K562 (cell line): ENCODE measurements at regions not wholly inside any gene's neighbourhood (a gene's known extent, or its start where the extent isn't known, plus 50 kb on each side); places are given as distances from the start of the nearest gene placed in this dataset.

ENCODE experiments used
- FUS ChIP-seq: fragments of 200-400 bp; formaldehyde crosslinking; optimal IDR thresholded peaks from 2 replicates; pipeline ENCODE3; 2017; ENCODE audit warnings: low read depth, low read length
- RBM14 ChIP-seq: fragments of 200-400 bp; formaldehyde crosslinking; IDR thresholded peaks from 2 replicates; pipeline ENCODE4 v1.6.1; 2018; ENCODE audit warnings: low read depth, mild to moderate bottlenecking, low read length, moderate library complexity, borderline replicate concordance; ENCODE audit not compliant: insufficient read depth
- RBM15 ChIP-seq: fragments of 200-400 bp; formaldehyde crosslinking; IDR thresholded peaks from 2 replicates; pipeline ENCODE4 v1.6.1; 2018; ENCODE audit warnings: mild to moderate bottlenecking, low read length, moderate library complexity; ENCODE audit not compliant: insufficient read depth
- ZNF124 ChIP-seq: sonication (generic); formaldehyde crosslinking; IDR thresholded peaks from 2 replicates; pipeline ENCODE4 v1.8.1; 2022; ENCODE audit warnings: missing genetic modification reagents
- ZNF239 ChIP-seq: fragments of 250-450 bp; sonication (Bioruptor Pico); IDR thresholded peaks from 2 replicates; pipeline ENCODE4 v1.4.0; 2020; ENCODE audit warnings: mild to moderate bottlenecking
- TF ChIP-seq, protein P1 (sequence below), 2 experiments: fragments of 450-650 bp in 1 of 2; IDR thresholded peaks; 2 replicates each; pipeline ENCODE4 v1.6.1; 2011 to 2017; ENCODE audit warnings: low read depth in 2 of 2, antibody characterized with exemption in 1 of 2, borderline replicate concordance in 1 of 2, low read length in 1 of 2, mild to moderate bottlenecking in 1 of 2, mixed read lengths in 1 of 2; ENCODE audit not compliant: control insufficient read depth in 1 of 2
- TF ChIP-seq, protein P2 (sequence below): fragments of 450-650 bp; formaldehyde crosslinking; IDR thresholded peaks from 2 replicates; pipeline ENCODE4 v1.4.0; 2022; ENCODE audit warnings: missing genetic modification characterization
- TF ChIP-seq, protein P3 (sequence below): fragments of 250-450 bp; sonication (Bioruptor Pico); IDR thresholded peaks from 2 replicates; pipeline ENCODE4 v1.4.0; 2020; ENCODE audit warnings: borderline replicate concordance

DNA sequence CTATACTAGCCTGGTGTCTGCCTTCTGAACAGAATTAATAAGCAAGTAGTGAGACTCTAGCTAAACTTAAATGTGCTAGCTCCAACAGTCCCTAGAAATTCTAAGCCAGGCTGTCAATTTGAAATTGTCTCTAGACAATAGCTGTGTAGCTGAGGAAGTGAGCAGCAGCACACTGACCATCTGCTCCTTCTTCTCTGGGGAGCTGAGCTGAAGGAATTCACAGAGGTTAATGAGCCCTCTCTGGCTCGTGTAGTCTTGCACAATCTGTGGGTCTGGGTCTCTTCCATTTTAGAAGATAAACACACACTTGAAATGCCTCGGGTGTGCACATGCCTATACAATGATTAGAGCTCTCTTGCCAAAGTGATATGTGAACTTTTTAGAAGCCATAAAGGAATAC lies 63.5 kb upstream of the BARX1 start (continued):
- TF ChIP-seq ZNF124 (CRISPR knock-in tag) (no peak), RBM14 (no peak), FUS (no peak), RBM15 (no peak), ZNF239 (CRISPR knock-in tag) (no peak)
- TF ChIP-seq, protein P1, sequence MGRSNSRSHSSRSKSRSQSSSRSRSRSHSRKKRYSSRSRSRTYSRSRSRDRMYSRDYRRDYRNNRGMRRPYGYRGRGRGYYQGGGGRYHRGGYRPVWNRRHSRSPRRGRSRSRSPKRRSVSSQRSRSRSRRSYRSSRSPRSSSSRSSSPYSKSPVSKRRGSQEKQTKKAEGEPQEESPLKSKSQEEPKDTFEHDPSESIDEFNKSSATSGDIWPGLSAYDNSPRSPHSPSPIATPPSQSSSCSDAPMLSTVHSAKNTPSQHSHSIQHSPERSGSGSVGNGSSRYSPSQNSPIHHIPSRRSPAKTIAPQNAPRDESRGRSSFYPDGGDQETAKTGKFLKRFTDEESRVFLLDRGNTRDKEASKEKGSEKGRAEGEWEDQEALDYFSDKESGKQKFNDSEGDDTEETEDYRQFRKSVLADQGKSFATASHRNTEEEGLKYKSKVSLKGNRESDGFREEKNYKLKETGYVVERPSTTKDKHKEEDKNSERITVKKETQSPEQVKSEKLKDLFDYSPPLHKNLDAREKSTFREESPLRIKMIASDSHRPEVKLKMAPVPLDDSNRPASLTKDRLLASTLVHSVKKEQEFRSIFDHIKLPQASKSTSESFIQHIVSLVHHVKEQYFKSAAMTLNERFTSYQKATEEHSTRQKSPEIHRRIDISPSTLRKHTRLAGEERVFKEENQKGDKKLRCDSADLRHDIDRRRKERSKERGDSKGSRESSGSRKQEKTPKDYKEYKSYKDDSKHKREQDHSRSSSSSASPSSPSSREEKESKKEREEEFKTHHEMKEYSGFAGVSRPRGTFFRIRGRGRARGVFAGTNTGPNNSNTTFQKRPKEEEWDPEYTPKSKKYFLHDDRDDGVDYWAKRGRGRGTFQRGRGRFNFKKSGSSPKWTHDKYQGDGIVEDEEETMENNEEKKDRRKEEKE (IDR thresholded peaks at IDR 0.05; ENCODE audit: borderline replicate concordance in 1 of 2, control insufficient read depth in 1 of 2, low read depth in 2 of 2, low read length in 1 of 2) = no peak
- TF ChIP-seq, protein P2, sequence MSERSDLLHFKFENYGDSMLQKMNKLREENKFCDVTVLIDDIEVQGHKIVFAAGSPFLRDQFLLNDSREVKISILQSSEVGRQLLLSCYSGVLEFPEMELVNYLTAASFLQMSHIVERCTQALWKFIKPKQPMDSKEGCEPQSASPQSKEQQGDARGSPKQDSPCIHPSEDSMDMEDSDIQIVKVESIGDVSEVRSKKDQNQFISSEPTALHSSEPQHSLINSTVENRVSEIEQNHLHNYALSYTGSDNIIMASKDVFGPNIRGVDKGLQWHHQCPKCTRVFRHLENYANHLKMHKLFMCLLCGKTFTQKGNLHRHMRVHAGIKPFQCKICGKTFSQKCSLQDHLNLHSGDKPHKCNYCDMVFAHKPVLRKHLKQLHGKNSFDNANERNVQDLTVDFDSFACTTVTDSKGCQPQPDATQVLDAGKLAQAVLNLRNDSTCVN = no peak
- TF ChIP-seq, protein P3, sequence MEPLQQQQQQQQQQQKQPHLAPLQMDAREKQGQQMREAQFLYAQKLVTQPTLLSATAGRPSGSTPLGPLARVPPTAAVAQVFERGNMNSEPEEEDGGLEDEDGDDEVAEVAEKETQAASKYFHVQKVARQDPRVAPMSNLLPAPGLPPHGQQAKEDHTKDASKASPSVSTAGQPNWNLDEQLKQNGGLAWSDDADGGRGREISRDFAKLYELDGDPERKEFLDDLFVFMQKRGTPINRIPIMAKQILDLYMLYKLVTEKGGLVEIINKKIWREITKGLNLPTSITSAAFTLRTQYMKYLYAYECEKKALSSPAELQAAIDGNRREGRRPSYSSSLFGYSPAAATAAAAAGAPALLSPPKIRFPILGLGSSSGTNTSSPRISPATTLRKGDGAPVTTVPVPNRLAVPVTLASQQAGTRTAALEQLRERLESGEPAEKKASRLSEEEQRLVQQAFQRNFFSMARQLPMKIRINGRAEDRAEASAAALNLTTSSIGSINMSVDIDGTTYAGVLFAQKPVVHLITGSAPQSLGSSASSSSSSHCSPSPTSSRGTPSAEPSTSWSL (CRISPR knock-in tag) = no peak
